Tibial nerve (tissue), 4 donors: ENCODE measurements at regions not wholly inside any gene's neighbourhood (a gene's known extent, or its start where the extent isn't known, plus 50 kb on each side); places are given as distances from the start of the nearest gene placed in this dataset.

Experiments used
- DNase-seq, 2 donors: peaks; one replicate each; pipeline ENCODE4 v3.0.0-alpha.2; 2019; ENCODE audit warnings: low spot score in 2 of 2
- H3K27ac ChIP-seq, 4 donors: fragments of 200-600 bp; sonication (generic) in 3 of 4; one replicate each; pipeline ENCODE4 v1.5.1; 2017 to 2019; ENCODE audit warnings: mild to moderate bottlenecking in 1 of 4
- H3K27me3 ChIP-seq, 2 donors: fragments of 200-600 bp; sonication (generic) in 1 of 2; one replicate each; pipeline versions ENCODE4 v1.5.1 to v1.6.0; 2017 to 2019
- H3K36me3 ChIP-seq, 3 donors: fragments of 200-600 bp; sonication (generic); one replicate each; pipeline ENCODE4 v1.5.1; 2018 to 2019
- H3K4me1 ChIP-seq, 4 donors: fragments of 200-600 bp; sonication (generic) in 3 of 4; one replicate each; pipeline ENCODE4 v1.5.1; 2017 to 2019
- H3K4me3 ChIP-seq, 4 donors: fragments of 200-600 bp; sonication (generic) in 3 of 4; one replicate each; pipeline ENCODE4 v1.5.1; 2017 to 2019; ENCODE audit warnings: mild to moderate bottlenecking in 1 of 4, moderate library complexity in 1 of 4
- H3K9me3 ChIP-seq, 4 donors: fragments of 200-600 bp; sonication (generic) in 3 of 4; one replicate each; pipeline ENCODE4 v1.5.1; 2017 to 2019
- CTCF ChIP-seq, 5 experiments: fragments of 200-600 bp in 3 of 5; fragments of 450-650 bp in 2 of 5; sonication (generic) in 3 of 5; IDR thresholded peaks; one replicate each; pipeline ENCODE4 v1.5.1; 2016 to 2019; ENCODE audit warnings: antibody characterized with exemption in 5 of 5, mild to moderate bottlenecking in 3 of 5, moderate library complexity in 2 of 5
- EP300 ChIP-seq, 2 donors: sonication (generic); formaldehyde crosslinking; IDR thresholded peaks; one replicate each; pipeline ENCODE4 v1.6.1; 2017; ENCODE audit warnings: antibody characterized with exemption in 2 of 2, mild to moderate bottlenecking in 1 of 2
- POLR2A ChIP-seq, 2 donors: fragments of 450-650 bp; IDR thresholded peaks; one replicate each; pipeline ENCODE4 v1.6.1; 2017; ENCODE audit warnings: antibody characterized with exemption in 2 of 2, mild to moderate bottlenecking in 2 of 2, moderate library complexity in 2 of 2
- WGBS, 2 donors: methylation state at CpG; one replicate each; pipeline ENCODE4 v1.1.5; 2018; 5-methylcytosine and 5-hydroxymethylcytosine counted together

DNA sequence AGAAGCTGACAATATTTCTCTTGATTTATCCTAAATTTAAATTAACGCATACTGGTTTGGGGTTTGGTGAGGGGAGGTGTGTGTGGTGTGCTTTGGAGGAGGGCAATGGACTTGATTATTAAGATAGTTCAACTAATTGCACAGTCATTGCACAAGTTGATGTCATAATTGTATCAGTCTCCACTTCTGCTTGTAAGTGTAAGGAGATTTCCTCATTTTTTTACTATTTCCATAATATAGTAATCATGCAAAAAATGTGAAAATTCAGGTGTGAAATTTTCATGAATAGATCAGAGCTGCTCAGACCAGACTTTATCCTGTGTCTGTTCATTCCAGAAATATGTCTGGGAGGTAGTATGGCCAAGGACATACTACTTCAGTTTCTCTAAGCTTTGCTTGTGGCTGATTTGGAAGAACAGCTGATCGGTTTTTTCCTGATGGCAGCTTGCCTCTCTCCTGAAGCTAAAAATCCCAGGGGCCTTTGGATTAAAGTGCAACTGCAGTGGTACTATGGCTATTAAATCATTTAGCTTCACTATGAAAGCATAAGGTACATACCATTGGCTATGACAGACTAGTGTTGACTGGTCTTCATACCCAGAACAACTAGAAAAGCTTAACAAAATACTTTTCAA, 201.8 kb upstream of the MIR17HG start:
- DNase-seq: no peak
- no peak overlapping the region for H3K27ac ChIP-seq
- peaks cover 0 to 10% (median 0%) of the 10 kb centered on the region in 4 donors for H3K4me1 ChIP-seq
- no peak overlapping the region for H3K4me3 ChIP-seq
- H3K27me3 ChIP-seq: no peaks in the 10 kb centered on the region
- 94 to 97% methylated on average over 2 of the region's 2 CpGs for WGBS, 2 donors
- no peak for TF ChIP-seq CTCF (IDR thresholded peaks at IDR 0.05)
- no peak for TF ChIP-seq POLR2A (IDR thresholded peaks at IDR 0.05)
- TF ChIP-seq EP300 (IDR thresholded peaks at IDR 0.05): no peak
- H3K36me3 ChIP-seq: no peaks in the 10 kb centered on the region
- H3K9me3 ChIP-seq: no peaks in the 10 kb centered on the region

GRCh38 chr13:91146601-91147000, 200.9 kb upstream of the MIR17HG start:
- H3K27ac ChIP-seq: no peak overlapping the region
- 75 to 79% methylated on average over 2 of the region's 2 CpGs for WGBS, 2 donors
- no peak overlapping the region for H3K4me3 ChIP-seq
- no peaks in the 10 kb centered on the region for H3K36me3 ChIP-seq
- no peaks in the 10 kb centered on the region for H3K9me3 ChIP-seq
- no peak for DNase-seq
- H3K4me1 ChIP-seq: peaks cover 0 to 10% (median 0%) of the 10 kb centered on the region in 4 donors
- TF ChIP-seq POLR2A (IDR thresholded peaks at IDR 0.05) (no peak), CTCF (IDR thresholded peaks at IDR 0.05) (no peak), EP300 (IDR thresholded peaks at IDR 0.05) (no peak)
- no peaks in the 10 kb centered on the region for H3K27me3 ChIP-seq

DNA sequence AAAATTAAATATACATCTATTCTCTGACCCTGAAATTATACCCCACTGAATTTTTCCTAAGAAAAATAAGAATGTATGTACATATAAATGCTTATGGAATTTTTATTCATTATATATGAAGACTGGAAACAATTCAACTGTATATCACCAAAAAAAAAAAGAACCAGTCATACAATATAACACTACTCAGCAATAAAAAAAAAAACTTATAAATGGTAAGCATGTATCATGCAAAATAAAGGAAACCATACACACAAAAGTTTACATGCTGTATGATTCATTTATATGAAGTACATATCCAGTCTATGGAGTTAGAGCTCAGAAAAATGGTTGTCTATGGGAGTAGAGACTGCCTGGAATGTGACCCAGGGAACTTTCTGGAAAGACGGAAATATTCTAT, 199.4 kb upstream of the MIR17HG start:
- Histone ChIP-seq H3K9me3 (no peaks in the 10 kb centered on the region), H3K36me3 (no peaks in the 10 kb centered on the region), H3K27ac (no peak overlapping the region), H3K4me3 (no peak overlapping the region), H3K27me3 (no peaks in the 10 kb centered on the region), H3K4me1 (peaks cover 0 to 3% (median 0%) of the 10 kb centered on the region in 4 donors)
- TF ChIP-seq EP300 (IDR thresholded peaks at IDR 0.05) (no peak), POLR2A (IDR thresholded peaks at IDR 0.05) (no peak), CTCF (IDR thresholded peaks at IDR 0.05) (no peak)
- no peak for DNase-seq
- 61 to 73% methylated on average over 1 of the region's 1 CpG for WGBS, 2 donors

DNA sequence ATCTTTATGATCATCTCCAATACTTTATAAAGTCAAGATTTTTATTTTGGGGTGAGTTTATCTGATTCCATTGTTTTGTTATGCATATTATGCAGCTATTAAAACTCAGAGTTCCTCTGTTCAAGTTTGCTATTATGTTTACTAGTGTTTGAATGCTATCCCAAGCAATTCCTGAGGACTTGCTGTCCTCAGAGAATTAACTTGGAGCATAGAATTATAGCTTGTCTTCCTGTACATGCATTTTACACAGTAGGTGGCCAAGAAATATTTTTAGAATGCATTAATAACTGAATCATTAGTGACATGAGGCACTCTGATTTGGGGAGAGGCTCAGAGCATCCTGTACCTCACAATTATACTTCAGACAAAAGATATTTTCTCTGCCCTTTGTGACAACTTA, 195.6 kb upstream of the MIR17HG start:
- DNase-seq: no peak
- no peaks in the 10 kb centered on the region for H3K4me1 ChIP-seq
- no peaks in the 10 kb centered on the region for H3K27me3 ChIP-seq
- TF ChIP-seq CTCF (IDR thresholded peaks at IDR 0.05): no peak
- TF ChIP-seq EP300 (IDR thresholded peaks at IDR 0.05): no peak
- H3K36me3 ChIP-seq: no peaks in the 10 kb centered on the region
- no peak overlapping the region for H3K4me3 ChIP-seq
- H3K9me3 ChIP-seq: no peaks in the 10 kb centered on the region
- no peak overlapping the region for H3K27ac ChIP-seq

- no peaks in the 10 kb centered on the region for H3K9me3 ChIP-seq
- no peak for DNase-seq
- no peaks in the 10 kb centered on the region for H3K27me3 ChIP-seq
- no peaks in the 10 kb centered on the region for H3K4me1 ChIP-seq
- no peak overlapping the region for H3K4me3 ChIP-seq
- no peak for TF ChIP-seq POLR2A (IDR thresholded peaks at IDR 0.05)
- no peak for TF ChIP-seq CTCF (IDR thresholded peaks at IDR 0.05)
- TF ChIP-seq EP300 (IDR thresholded peaks at IDR 0.05): no peak
- H3K27ac ChIP-seq: no peak overlapping the region
- H3K36me3 ChIP-seq: no peaks in the 10 kb centered on the region
Measured at GRCh38 chr13:91153372-91153771, 194.1 kb upstream of the MIR17HG start.
